ENCODE measurements at regions not wholly inside any gene's neighbourhood (a gene's known extent, or its start where the extent isn't known, plus 50 kb on each side); places are given as distances from the start of the nearest gene placed in this dataset.

GRCh38 chr19:32251634-32252332 lies 93.6 kb upstream of the ZNF507 start:
- TF ChIP-seq CTCF (IDR thresholded peaks at IDR 0.05; ENCODE audit: unreplicated experiment) = no peak
- Mint-ChIP-seq H3K4me3 (ENCODE audit: low read depth) (no peak overlapping the region), H3K36me3 (ENCODE audit: insufficient read depth) (no peaks in the 10 kb centered on the region), H3K27ac (no peak overlapping the region), H3K9me3 (ENCODE audit: low read depth) (no peaks in the 10 kb centered on the region), H3K27me3 (peaks cover 86% of the 10 kb centered on the region), H3K4me1 (ENCODE audit: low read depth) (no peaks in the 10 kb centered on the region)
- no peak for DNase-seq (ENCODE audit: low spot score, unreplicated experiment)

DNA sequence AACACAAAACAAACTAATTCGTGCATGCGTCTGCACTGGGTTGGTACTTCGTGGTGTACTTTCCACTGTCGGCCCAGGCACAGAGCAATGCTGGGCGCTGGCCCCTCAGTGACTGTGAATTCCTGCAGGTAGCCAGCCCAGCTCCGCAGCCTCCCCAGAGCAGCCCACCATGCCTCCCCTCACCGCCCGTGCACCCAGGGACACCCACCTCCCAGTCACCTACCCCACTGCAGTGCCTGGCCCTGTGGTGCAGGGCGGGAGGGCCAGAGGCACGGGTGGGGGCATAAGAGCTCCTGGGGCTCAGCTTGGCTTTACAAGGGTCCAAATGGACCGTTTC lies 93.1 kb upstream of the ZNF507 start:
- Mint-ChIP-seq H3K36me3 (ENCODE audit: insufficient read depth) (no peaks in the 10 kb centered on the region), H3K27me3 (peaks cover 87% of the 10 kb centered on the region), H3K4me1 (ENCODE audit: low read depth) (no peaks in the 10 kb centered on the region), H3K27ac (no peak overlapping the region), H3K4me3 (ENCODE audit: low read depth) (no peak overlapping the region), H3K9me3 (ENCODE audit: low read depth) (no peaks in the 10 kb centered on the region)
- no peak for DNase-seq (ENCODE audit: low spot score, unreplicated experiment)
- no peak for TF ChIP-seq CTCF (IDR thresholded peaks at IDR 0.05; ENCODE audit: unreplicated experiment)

GRCh38 chr19:32253683-32254508 lies 91.5 kb upstream of the ZNF507 start:
- H3K36me3 Mint-ChIP-seq (ENCODE audit: insufficient read depth) = no peaks in the 10 kb centered on the region
- no peak for TF ChIP-seq CTCF (IDR thresholded peaks at IDR 0.05; ENCODE audit: unreplicated experiment)
- H3K27me3 Mint-ChIP-seq = peaks cover 80% of the 10 kb centered on the region
- no peak for DNase-seq (ENCODE audit: low spot score, unreplicated experiment)
- H3K27ac Mint-ChIP-seq = no peak overlapping the region
- no peaks in the 10 kb centered on the region for H3K4me1 Mint-ChIP-seq (ENCODE audit: low read depth)
- H3K4me3 Mint-ChIP-seq (ENCODE audit: low read depth) = no peak overlapping the region
- H3K9me3 Mint-ChIP-seq (ENCODE audit: low read depth) = no peaks in the 10 kb centered on the region

DNA sequence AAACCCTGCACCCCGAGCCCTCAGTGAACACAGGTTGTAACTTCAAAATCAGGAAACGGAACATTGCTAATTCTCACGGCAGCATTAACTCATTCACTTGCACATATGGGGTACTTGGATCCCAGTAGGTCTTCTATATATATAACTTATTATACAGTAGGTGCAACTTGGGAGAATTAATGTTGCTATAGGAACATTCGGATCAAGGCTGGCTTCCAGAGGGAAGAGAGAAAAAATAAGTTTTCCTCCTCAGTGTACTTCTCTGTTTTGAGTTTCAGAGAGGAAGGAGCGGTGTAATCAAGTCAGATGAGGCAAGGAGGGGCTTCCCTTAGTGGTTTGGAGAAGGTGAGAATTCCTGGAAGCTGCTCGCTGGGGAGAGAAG lies 90.9 kb upstream of the ZNF507 start:
- H3K36me3 Mint-ChIP-seq (ENCODE audit: insufficient read depth) = no peaks in the 10 kb centered on the region
- DNase-seq (ENCODE audit: low spot score, unreplicated experiment) = no peak
- H3K9me3 Mint-ChIP-seq (ENCODE audit: low read depth) = peaks cover 3% of the 10 kb centered on the region
- no peak for TF ChIP-seq CTCF (IDR thresholded peaks at IDR 0.05; ENCODE audit: unreplicated experiment)
- no peak overlapping the region for H3K4me3 Mint-ChIP-seq (ENCODE audit: low read depth)
- peaks cover 80% of the 10 kb centered on the region for H3K27me3 Mint-ChIP-seq
- H3K27ac Mint-ChIP-seq = no peak overlapping the region
- H3K4me1 Mint-ChIP-seq (ENCODE audit: low read depth) = no peaks in the 10 kb centered on the region

- Mint-ChIP-seq H3K4me3 (ENCODE audit: low read depth) (no peak overlapping the region), H3K27ac (no peak overlapping the region), H3K4me1 (ENCODE audit: low read depth) (no peaks in the 10 kb centered on the region), H3K9me3 (ENCODE audit: low read depth) (peaks cover 8% of the 10 kb centered on the region), H3K36me3 (ENCODE audit: insufficient read depth) (no peaks in the 10 kb centered on the region), H3K27me3 (peaks cover 73% of the 10 kb centered on the region)
- TF ChIP-seq CTCF (IDR thresholded peaks at IDR 0.05; ENCODE audit: unreplicated experiment) = no peak
- no peak for DNase-seq (ENCODE audit: low spot score, unreplicated experiment)
Observed at GRCh38 chr19:32255536-32256295, 89.7 kb upstream of the ZNF507 start.
